OCI-LY3 (cell line): ENCODE measurements at regions not wholly inside any gene's neighbourhood (a gene's known extent, or its start where the extent isn't known, plus 50 kb on each side); places are given as distances from the start of the nearest gene placed in this dataset.

Experiments
- H2AFZ ChIP-seq: fragments of 200-600, 300-600 bp; shearing (Covaris generic); 2 replicates; pipeline ENCODE4 v1.6.0; 2014; ENCODE audit warnings: antibody characterized with exemption, low read depth, low read length
- H3K27ac ChIP-seq: fragments of 200-600, 300-600 bp; sonication (generic); 2 replicates; pipeline ENCODE4 v1.5.1; 2014; ENCODE audit warnings: mild to moderate bottlenecking, low read length, moderate library complexity, mixed read lengths
- H3K27me3 ChIP-seq: fragments of 200-600, 300-600 bp; sonication (generic); 2 replicates; pipeline ENCODE4 v1.6.1; 2014; ENCODE audit warnings: low read depth, low read length, mixed read lengths
- H3K36me3 ChIP-seq: fragments of 200-600, 300-600 bp; sonication (generic); replicated peaks from 2 replicates; pipeline ENCODE3; 2014; ENCODE audit warnings: low read depth, low read length, mixed read lengths
- H3K4me1 ChIP-seq: fragments of 300-600, 200-600 bp; sonication (generic); 2 replicates; pipeline ENCODE4 v1.6.1; 2014; ENCODE audit warnings: low read length, mixed read lengths
- H3K4me2 ChIP-seq: fragments of 200-600, 300-600 bp; sonication (generic); 2 replicates; pipeline ENCODE4 v1.6.1; 2014; ENCODE audit warnings: low read length, mixed read lengths
- H3K4me3 ChIP-seq: fragments of 300-600, 200-600 bp; sonication (generic); 2 replicates; pipeline ENCODE4 v1.5.1; 2014; ENCODE audit warnings: antibody characterized with exemption, mild to moderate bottlenecking, low read length, moderate library complexity
- H3K79me2 ChIP-seq: fragments of 300-600, 200-600 bp; shearing (Covaris generic); 2 replicates; pipeline ENCODE4 v1.6.1; 2014; ENCODE audit warnings: mild to moderate bottlenecking, low read length, mixed read lengths
- H3K9ac ChIP-seq: fragments of 300-600, 200-600 bp; shearing (Covaris generic); 2 replicates; pipeline ENCODE4 v1.6.0; 2014; ENCODE audit warnings: mild to moderate bottlenecking, low read length, moderate library complexity
- H3K9me3 ChIP-seq: fragments of 200-600, 300-600 bp; shearing (Covaris generic); 2 replicates; pipeline ENCODE4 v1.6.1; 2014; ENCODE audit warnings: low read length, mixed read lengths; ENCODE audit not compliant: insufficient read depth
- H4K20me1 ChIP-seq: fragments of 200-600, 300-600 bp; sonication (generic); 2 replicates; pipeline ENCODE4 v1.6.1; 2016; ENCODE audit warnings: low read length, mixed read lengths; ENCODE audit not compliant: insufficient read depth
- CTCF ChIP-seq: fragments of 200-600, 300-600 bp; sonication (generic); IDR thresholded peaks from 2 replicates; pipeline ENCODE4 v1.5.1; 2014; ENCODE audit warnings: antibody characterized with exemption, low read length, low read depth
- EZH2phosphoT487 ChIP-seq: fragments of 200-600 bp; shearing (Covaris generic); IDR thresholded peaks from 2 replicates; pipeline ENCODE4 v1.6.1; 2018; ENCODE audit warnings: antibody characterized with exemption, mixed run types, low read depth

GRCh38 chr4:173899813-173900212 lies 369.8 kb upstream of the HAND2 start:
- Histone ChIP-seq H4K20me1 (no peaks in the 10 kb centered on the region), H3K9me3 (no peaks in the 10 kb centered on the region), H3K36me3 (no peaks in the 10 kb centered on the region), H3K79me2 (no peaks in the 10 kb centered on the region), H3K4me2 (no peak overlapping the region), H3K4me1 (no peaks in the 10 kb centered on the region), H2AFZ (no peak overlapping the region), H3K27ac (no peak overlapping the region), H3K9ac (no peak overlapping the region), H3K4me3 (no peak overlapping the region), H3K27me3 (no peaks in the 10 kb centered on the region)
- TF ChIP-seq EZH2phosphoT487 (no peak), CTCF (no peak)

- no peak overlapping the region for H3K27ac ChIP-seq
- H3K4me3 ChIP-seq: no peak overlapping the region
- H3K9me3 ChIP-seq: no peaks in the 10 kb centered on the region
- no peaks in the 10 kb centered on the region for H4K20me1 ChIP-seq
- no peaks in the 10 kb centered on the region for H3K36me3 ChIP-seq
- H3K9ac ChIP-seq: no peak overlapping the region
- H3K27me3 ChIP-seq: no peaks in the 10 kb centered on the region
- TF ChIP-seq CTCF: no peak
- TF ChIP-seq EZH2phosphoT487: no peak
- H3K4me2 ChIP-seq: no peak overlapping the region
- no peak overlapping the region for H2AFZ ChIP-seq
- no peaks in the 10 kb centered on the region for H3K4me1 ChIP-seq
- no peaks in the 10 kb centered on the region for H3K79me2 ChIP-seq
Observed at GRCh38 chr4:173891072-173891471, 361.0 kb upstream of the HAND2 start.

- no peak overlapping the region for H3K27ac ChIP-seq
- H3K79me2 ChIP-seq: no peaks in the 10 kb centered on the region
- H3K9me3 ChIP-seq: no peaks in the 10 kb centered on the region
- no peaks in the 10 kb centered on the region for H3K36me3 ChIP-seq
- H2AFZ ChIP-seq: no peak overlapping the region
- no peaks in the 10 kb centered on the region for H3K4me1 ChIP-seq
- H3K9ac ChIP-seq: no peak overlapping the region
- no peak overlapping the region for H3K4me2 ChIP-seq
- H4K20me1 ChIP-seq: no peaks in the 10 kb centered on the region
- no peak overlapping the region for H3K4me3 ChIP-seq
- no peaks in the 10 kb centered on the region for H3K27me3 ChIP-seq
- TF ChIP-seq EZH2phosphoT487: no peak
- no peak for TF ChIP-seq CTCF
Observed at GRCh38 chr4:173883821-173884220, 353.8 kb upstream of the HAND2 start.

- Histone ChIP-seq H3K4me2 (no peak overlapping the region), H3K4me1 (no peaks in the 10 kb centered on the region), H3K4me3 (no peak overlapping the region), H3K36me3 (no peaks in the 10 kb centered on the region), H3K9ac (no peak overlapping the region), H2AFZ (no peak overlapping the region), H3K27ac (no peak overlapping the region), H3K9me3 (no peaks in the 10 kb centered on the region), H4K20me1 (no peaks in the 10 kb centered on the region), H3K79me2 (no peaks in the 10 kb centered on the region), H3K27me3 (no peaks in the 10 kb centered on the region)
- TF ChIP-seq CTCF (no peak), EZH2phosphoT487 (no peak)
Observed at GRCh38 chr4:173880897-173881296, 350.9 kb upstream of the HAND2 start.
